ENCODE measurements at regions not wholly inside any gene's neighbourhood (a gene's known extent, or its start where the extent isn't known, plus 50 kb on each side); places are given as distances from the start of the nearest gene placed in this dataset.

- TF ChIP-seq CTCF (conservative IDR thresholded peaks at IDR 0.05; ENCODE audit: low read length) = no peak
- TF ChIP-seq EZH2phosphoT487 (IDR thresholded peaks at IDR 0.05; ENCODE audit: borderline replicate concordance) = no peak
- H3K9me3 ChIP-seq (ENCODE audit: insufficient read depth, low read depth, low read length) = no peaks in the 10 kb centered on the region
- no peak overlapping the region for H3K4me2 ChIP-seq (ENCODE audit: low read depth, low read length, poor library complexity, severe bottlenecking)
- peaks cover 54% of the 10 kb centered on the region for H3K79me2 ChIP-seq (ENCODE audit: insufficient read depth, low read length)
- H3K9ac ChIP-seq (ENCODE audit: low read depth, low read length, poor library complexity, severe bottlenecking) = no peak overlapping the region
- peaks cover 7% of the 10 kb centered on the region for H3K4me1 ChIP-seq (ENCODE audit: insufficient read depth, low read length, poor library complexity, severe bottlenecking)
- H2AFZ ChIP-seq (ENCODE audit: low read length) = no peak overlapping the region
- H4K20me1 ChIP-seq (ENCODE audit: insufficient read depth, low read length, poor library complexity, severe bottlenecking) = peaks cover 21% of the 10 kb centered on the region
- H3K36me3 ChIP-seq (ENCODE audit: insufficient read depth, low read length) = no peaks in the 10 kb centered on the region
- H3F3A ChIP-seq (ENCODE audit: low read depth) = no peaks in the 10 kb centered on the region; the same call in 1 of the 2 replicates
- H3K27me3 ChIP-seq (ENCODE audit: insufficient read depth, low read length, poor library complexity, severe bottlenecking) = no peaks in the 10 kb centered on the region
- no peaks in the 10 kb centered on the region for H3K9me2 ChIP-seq (replicated peaks; ENCODE audit: low read depth, low read length)
- H3K4me3 ChIP-seq (ENCODE audit: low read length, poor library complexity, severe bottlenecking) = no peak overlapping the region
These were observed 51.9 kb upstream of the RNF38 start for GRCh38 chr9:36451949-36452348.

- Histone ChIP-seq H3K9me3 (ENCODE audit: insufficient read depth, low read depth, low read length) (no peaks in the 10 kb centered on the region), H3K4me2 (ENCODE audit: low read depth, low read length, poor library complexity, severe bottlenecking) (no peak overlapping the region), H3K4me1 (ENCODE audit: insufficient read depth, low read length, poor library complexity, severe bottlenecking) (no peaks in the 10 kb centered on the region), H3K4me3 (ENCODE audit: low read length, poor library complexity, severe bottlenecking) (no peak overlapping the region), H3K9me2 (replicated peaks; ENCODE audit: low read depth, low read length) (no peaks in the 10 kb centered on the region), H3F3A (ENCODE audit: low read depth) (no peaks in the 10 kb centered on the region; the same call in 1 of the 2 replicates), H3K79me2 (ENCODE audit: insufficient read depth, low read length) (peaks cover 47% of the 10 kb centered on the region), H3K36me3 (ENCODE audit: insufficient read depth, low read length) (peaks cover 4% of the 10 kb centered on the region; the same call in 1 of the 2 replicates), H4K20me1 (ENCODE audit: insufficient read depth, low read length, poor library complexity, severe bottlenecking) (peaks cover 11% of the 10 kb centered on the region), H2AFZ (ENCODE audit: low read length) (no peak overlapping the region), H3K9ac (ENCODE audit: low read depth, low read length, poor library complexity, severe bottlenecking) (no peak overlapping the region), H3K27me3 (ENCODE audit: insufficient read depth, low read length, poor library complexity, severe bottlenecking) (no peaks in the 10 kb centered on the region)
- TF ChIP-seq CTCF (conservative IDR thresholded peaks at IDR 0.05; ENCODE audit: low read length) (peak; percentile 80), EZH2phosphoT487 (IDR thresholded peaks at IDR 0.05; ENCODE audit: borderline replicate concordance) (no peak)
These were observed 50.2 kb upstream of the RNF38 start for GRCh38 chr9:36450110-36450732.
